ENCODE measurements at regions not wholly inside any gene's neighbourhood (a gene's known extent, or its start where the extent isn't known, plus 50 kb on each side); places are given as distances from the start of the nearest gene placed in this dataset.
"Not testable (repeated sequence)": the region's sequence is repeated elsewhere in the genome, so short reads cannot be mapped to it uniquely, and the experiment has no call there.

GRCh38 chr9:713091-713490 lies 128.4 kb upstream of the DMRT1 start:
- no peak overlapping the region for H3K9ac ChIP-seq (ENCODE audit: insufficient read length, low read depth)
- peaks cover 42% of the 10 kb centered on the region for H3K36me3 ChIP-seq (ENCODE audit: insufficient read depth, insufficient read length, low read length)
- no peaks in the 10 kb centered on the region for H3K4me1 ChIP-seq (ENCODE audit: insufficient read depth, insufficient read length)
- H3K27me3 ChIP-seq (ENCODE audit: insufficient read depth, insufficient read length) = no peaks in the 10 kb centered on the region
- TF ChIP-seq YY1 (IDR thresholded peaks at IDR 0.05; ENCODE audit: insufficient read depth, insufficient read length) (no peak), SUZ12 (IDR thresholded peaks at IDR 0.05; ENCODE audit: extremely low read depth, insufficient read depth, insufficient read length) (no peak), ZNF274 (IDR thresholded peaks at IDR 0.05; ENCODE audit: low read depth, low read length) (no peak)
- DNase-seq (ENCODE audit: low read depth, low spot score) = no peak
- H3K9me3 ChIP-seq (ENCODE audit: insufficient read depth, low read length) = no peaks in the 10 kb centered on the region
- H3K4me3 ChIP-seq (ENCODE audit: insufficient read length, low read depth) = no peak overlapping the region

GRCh38 chr9:714675-715074 lies 126.8 kb upstream of the DMRT1 start:
- Histone ChIP-seq H3K9ac (ENCODE audit: insufficient read length, low read depth) (no peak overlapping the region), H3K4me1 (ENCODE audit: insufficient read depth, insufficient read length) (no peaks in the 10 kb centered on the region), H3K9me3 (ENCODE audit: insufficient read depth, low read length) (no peaks in the 10 kb centered on the region), H3K27me3 (ENCODE audit: insufficient read depth, insufficient read length) (no peaks in the 10 kb centered on the region), H3K36me3 (ENCODE audit: insufficient read depth, insufficient read length, low read length) (peaks cover 42% of the 10 kb centered on the region), H3K4me3 (ENCODE audit: insufficient read length, low read depth) (no peak overlapping the region)
- no peak for DNase-seq (ENCODE audit: low read depth, low spot score)
- TF ChIP-seq YY1 (IDR thresholded peaks at IDR 0.05; ENCODE audit: insufficient read depth, insufficient read length) (no peak), SUZ12 (IDR thresholded peaks at IDR 0.05; ENCODE audit: extremely low read depth, insufficient read depth, insufficient read length) (no peak), ZNF274 (IDR thresholded peaks at IDR 0.05; ENCODE audit: low read depth, low read length) (no peak)

GRCh38 chr9:715300-715699 lies 126.2 kb upstream of the DMRT1 start:
- Histone ChIP-seq H3K27me3 (ENCODE audit: insufficient read depth, insufficient read length) (no peaks in the 10 kb centered on the region), H3K9ac (ENCODE audit: insufficient read length, low read depth) (no peak overlapping the region), H3K4me3 (ENCODE audit: insufficient read length, low read depth) (no peak overlapping the region), H3K4me1 (ENCODE audit: insufficient read depth, insufficient read length) (no peaks in the 10 kb centered on the region), H3K36me3 (ENCODE audit: insufficient read depth, insufficient read length, low read length) (peaks cover 42% of the 10 kb centered on the region), H3K9me3 (ENCODE audit: insufficient read depth, low read length) (no peaks in the 10 kb centered on the region)
- DNase-seq (ENCODE audit: low read depth, low spot score) = no peak
- TF ChIP-seq ZNF274 (IDR thresholded peaks at IDR 0.05; ENCODE audit: low read depth, low read length) (no peak), SUZ12 (IDR thresholded peaks at IDR 0.05; ENCODE audit: extremely low read depth, insufficient read depth, insufficient read length) (no peak), YY1 (IDR thresholded peaks at IDR 0.05; ENCODE audit: insufficient read depth, insufficient read length) (no peak)

GRCh38 chr9:715743-716400 lies 125.6 kb upstream of the DMRT1 start:
- no peaks in the 10 kb centered on the region for H3K27me3 ChIP-seq (ENCODE audit: insufficient read depth, insufficient read length)
- no peak for DNase-seq (ENCODE audit: low read depth, low spot score)
- H3K9me3 ChIP-seq (ENCODE audit: insufficient read depth, low read length) = no peaks in the 10 kb centered on the region
- TF ChIP-seq ZNF274 (IDR thresholded peaks at IDR 0.05; ENCODE audit: low read depth, low read length) = no peak
- TF ChIP-seq YY1 (IDR thresholded peaks at IDR 0.05; ENCODE audit: insufficient read depth, insufficient read length) = no peak
- no peak for TF ChIP-seq SUZ12 (IDR thresholded peaks at IDR 0.05; ENCODE audit: extremely low read depth, insufficient read depth, insufficient read length)
- H3K4me1 ChIP-seq (ENCODE audit: insufficient read depth, insufficient read length) = no peaks in the 10 kb centered on the region
- H3K4me3 ChIP-seq (ENCODE audit: insufficient read length, low read depth) = no peak overlapping the region
- H3K36me3 ChIP-seq (ENCODE audit: insufficient read depth, insufficient read length, low read length) = peaks cover 37% of the 10 kb centered on the region
- no peak overlapping the region for H3K9ac ChIP-seq (ENCODE audit: insufficient read length, low read depth)

- DNase-seq (ENCODE audit: low read depth, low spot score) = no peak
- peaks cover 21% of the 10 kb centered on the region for H3K36me3 ChIP-seq (ENCODE audit: insufficient read depth, insufficient read length, low read length)
- no peak overlapping the region for H3K9ac ChIP-seq (ENCODE audit: insufficient read length, low read depth)
- no peaks in the 10 kb centered on the region for H3K4me1 ChIP-seq (ENCODE audit: insufficient read depth, insufficient read length)
- no peaks in the 10 kb centered on the region for H3K9me3 ChIP-seq (ENCODE audit: insufficient read depth, low read length)
- no peaks in the 10 kb centered on the region for H3K27me3 ChIP-seq (ENCODE audit: insufficient read depth, insufficient read length)
- TF ChIP-seq ZNF274 (IDR thresholded peaks at IDR 0.05; ENCODE audit: low read depth, low read length) (no peak), YY1 (IDR thresholded peaks at IDR 0.05; ENCODE audit: insufficient read depth, insufficient read length) (no peak), SUZ12 (IDR thresholded peaks at IDR 0.05; ENCODE audit: extremely low read depth, insufficient read depth, insufficient read length) (no peak)
- H3K4me3 ChIP-seq (ENCODE audit: insufficient read length, low read depth) = no peak overlapping the region
Measured at GRCh38 chr9:717722-718121, 123.8 kb upstream of the DMRT1 start.

- H3K9me3 ChIP-seq (ENCODE audit: insufficient read depth, low read length) = no peaks in the 10 kb centered on the region
- DNase-seq (ENCODE audit: low read depth, low spot score) = no peak
- H3K36me3 ChIP-seq (ENCODE audit: insufficient read depth, insufficient read length, low read length) = peaks cover 11% of the 10 kb centered on the region
- H3K27me3 ChIP-seq (ENCODE audit: insufficient read depth, insufficient read length) = no peaks in the 10 kb centered on the region
- no peak overlapping the region for H3K9ac ChIP-seq (ENCODE audit: insufficient read length, low read depth)
- H3K4me1 ChIP-seq (ENCODE audit: insufficient read depth, insufficient read length) = no peaks in the 10 kb centered on the region
- TF ChIP-seq ZNF274 (IDR thresholded peaks at IDR 0.05; ENCODE audit: low read depth, low read length) (no peak), SUZ12 (IDR thresholded peaks at IDR 0.05; ENCODE audit: extremely low read depth, insufficient read depth, insufficient read length) (no peak), YY1 (IDR thresholded peaks at IDR 0.05; ENCODE audit: insufficient read depth, insufficient read length) (no peak)
- H3K4me3 ChIP-seq (ENCODE audit: insufficient read length, low read depth) = no peak overlapping the region
Measured at GRCh38 chr9:720239-720881, 121.1 kb upstream of the DMRT1 start.

GRCh38 chr9:722388-722980 lies 119.0 kb upstream of the DMRT1 start:
- no peak overlapping the region for H3K9ac ChIP-seq (ENCODE audit: insufficient read length, low read depth)
- H3K4me3 ChIP-seq (ENCODE audit: insufficient read length, low read depth) = no peak overlapping the region
- H3K9me3 ChIP-seq (ENCODE audit: insufficient read depth, low read length) = no peaks in the 10 kb centered on the region
- H3K36me3 ChIP-seq (ENCODE audit: insufficient read depth, insufficient read length, low read length) = peaks cover 9% of the 10 kb centered on the region
- TF ChIP-seq ZNF274 (IDR thresholded peaks at IDR 0.05; ENCODE audit: low read depth, low read length) = no peak
- no peak for TF ChIP-seq SUZ12 (IDR thresholded peaks at IDR 0.05; ENCODE audit: extremely low read depth, insufficient read depth, insufficient read length)
- TF ChIP-seq YY1 (IDR thresholded peaks at IDR 0.05; ENCODE audit: insufficient read depth, insufficient read length) = no peak
- H3K27me3 ChIP-seq (ENCODE audit: insufficient read depth, insufficient read length) = no peaks in the 10 kb centered on the region
- H3K4me1 ChIP-seq (ENCODE audit: insufficient read depth, insufficient read length) = no peaks in the 10 kb centered on the region
- DNase-seq (ENCODE audit: low read depth, low spot score) = no peak

GRCh38 chr9:724461-724860 lies 117.0 kb upstream of the DMRT1 start:
- not testable (repeated sequence) for DNase-seq (ENCODE audit: low read depth, low spot score); H3K4me3 ChIP-seq (ENCODE audit: insufficient read length, low read depth); H3K9me3 ChIP-seq (ENCODE audit: insufficient read depth, low read length); H3K4me1 ChIP-seq (ENCODE audit: insufficient read depth, insufficient read length); H3K9ac ChIP-seq (ENCODE audit: insufficient read length, low read depth); H3K36me3 ChIP-seq (ENCODE audit: insufficient read depth, insufficient read length, low read length); H3K27me3 ChIP-seq (ENCODE audit: insufficient read depth, insufficient read length)

Measured in NT2/D1 (cell line).